BLaER1 treated with 17β-estradiol and CSF1 and Interleukin-3, amounts not matched to agents 10 nM and 100 nM (cell line): ENCODE measurements at regions not wholly inside any gene's neighbourhood (a gene's known extent, or its start where the extent isn't known, plus 50 kb on each side); places are given as distances from the start of the nearest gene placed in this dataset.
"Not testable (repeated sequence)": the region's sequence is repeated elsewhere in the genome, so short reads cannot be mapped to it uniquely, and the experiment has no call there.

Experiments
- H3K27ac ChIP-seq, 11 experiments: shearing (Covaris generic); formaldehyde crosslinking; 2 replicates each; pipeline ENCODE4 v1.8.1; 2022
- H3K27me3 ChIP-seq, 11 experiments: shearing (Covaris generic); formaldehyde crosslinking; 2 replicates each; pipeline ENCODE4 v1.8.1; 2022
- H3K36me3 ChIP-seq, 11 experiments: shearing (Covaris generic); formaldehyde crosslinking; 2 replicates each; pipeline ENCODE4 v1.8.1; 2022
- H3K4me1 ChIP-seq, 10 experiments: shearing (Covaris generic); formaldehyde crosslinking; 2 replicates each; pipeline ENCODE4 v1.8.1; 2022
- H3K4me2 ChIP-seq, 11 experiments: shearing (Covaris generic); formaldehyde crosslinking; 2 replicates each; pipeline ENCODE4 v1.8.1; 2022
- H3K4me3 ChIP-seq, 10 experiments: shearing (Covaris generic); formaldehyde crosslinking; 2 replicates each; pipeline ENCODE4 v1.8.1; 2022
- H3K9ac ChIP-seq, 11 experiments: shearing (Covaris generic); formaldehyde crosslinking; 2 replicates each; pipeline ENCODE4 v1.8.1; 2022
- H3K9me3 ChIP-seq, 11 experiments: shearing (Covaris generic); formaldehyde crosslinking; replicated peaks in 1 of 11; 2 replicates each; pipeline ENCODE4 v1.8.1; 2022
- H4K20me1 ChIP-seq, 11 experiments: shearing (Covaris generic); formaldehyde crosslinking; 2 replicates each; pipeline ENCODE4 v1.8.1; 2022
- Cebpa-rat ChIP-seq, 11 experiments: shearing (Covaris generic); IDR thresholded peaks; 2 replicates each; pipeline ENCODE4 v1.8.1; 2022

GRCh38 chr1:90296327-90296726 is 301.4 kb downstream of the ZNF326 start:
- TF ChIP-seq Cebpa-rat (IDR thresholded peaks at IDR 0.05): no peak
- Histone ChIP-seq H3K9ac (no peak overlapping the region), H3K36me3 (no peaks in the 10 kb centered on the region), H4K20me1 (no peaks in the 10 kb centered on the region), H3K4me3 (no peak overlapping the region), H3K4me2 (no peak overlapping the region), H3K9me3 (no peaks in the 10 kb centered on the region), H3K27me3 (no peaks in the 10 kb centered on the region), H3K4me1 (peaks cover 0 to 12% (median 9%) of the 10 kb centered on the region in 10 experiments; a peak in 15 of 20 replicates), H3K27ac (no peak overlapping the region)

- TF ChIP-seq Cebpa-rat (IDR thresholded peaks at IDR 0.05): no peak
- Histone ChIP-seq H3K4me2 (peak overlapping the region in 9 of 11 experiments; percentile 10 to 69 (median 44); a peak in 15 of 22 replicates), H3K27me3 (no peaks in the 10 kb centered on the region), H3K9me3 (no peaks in the 10 kb centered on the region), H4K20me1 (no peaks in the 10 kb centered on the region), H3K36me3 (no peaks in the 10 kb centered on the region), H3K9ac (no peak overlapping the region), H3K4me1 (peaks cover 0 to 12% (median 9%) of the 10 kb centered on the region in 10 experiments; a peak in 15 of 20 replicates), H3K4me3 (no peak overlapping the region), H3K27ac (no peak overlapping the region)
These were observed 300.6 kb downstream of the ZNF326 start for GRCh38 chr1:90295534-90295933.

- H3K4me1 ChIP-seq: peaks cover 0 to 12% (median 9%) of the 10 kb centered on the region in 10 experiments; a peak in 15 of 20 replicates
- H3K4me2 ChIP-seq: no peak overlapping the region
- no peaks in the 10 kb centered on the region for H3K27me3 ChIP-seq
- H4K20me1 ChIP-seq: no peaks in the 10 kb centered on the region
- no peak overlapping the region for H3K9ac ChIP-seq
- no peaks in the 10 kb centered on the region for H3K36me3 ChIP-seq
- TF ChIP-seq Cebpa-rat (IDR thresholded peaks at IDR 0.05): no peak
- H3K4me3 ChIP-seq: no peak overlapping the region
- no peaks in the 10 kb centered on the region for H3K9me3 ChIP-seq
- H3K27ac ChIP-seq: no peak overlapping the region
These were observed 296.7 kb downstream of the ZNF326 start for GRCh38 chr1:90291431-90292216.

- H3K4me3 ChIP-seq: no peak overlapping the region
- H4K20me1 ChIP-seq: no peaks in the 10 kb centered on the region
- no peaks in the 10 kb centered on the region for H3K36me3 ChIP-seq
- H3K9me3 ChIP-seq: no peaks in the 10 kb centered on the region
- no peaks in the 10 kb centered on the region for H3K4me1 ChIP-seq
- no peaks in the 10 kb centered on the region for H3K27me3 ChIP-seq
- TF ChIP-seq Cebpa-rat (IDR thresholded peaks at IDR 0.05): no peak
- H3K4me2 ChIP-seq: no peak overlapping the region
- H3K27ac ChIP-seq: no peak overlapping the region
- no peak overlapping the region for H3K9ac ChIP-seq
These were observed 287.9 kb downstream of the ZNF326 start for GRCh38 chr1:90282811-90283210.

- H3K36me3 ChIP-seq, H3K4me1 ChIP-seq, H3K4me3 ChIP-seq, H3K9me3 ChIP-seq, H3K4me2 ChIP-seq, H4K20me1 ChIP-seq, H3K9ac ChIP-seq, H3K27me3 ChIP-seq, H3K27ac ChIP-seq: not testable (repeated sequence)
These were observed 287.0 kb downstream of the ZNF326 start for GRCh38 chr1:90281886-90282285.

- Histone ChIP-seq H3K4me2 (no peak overlapping the region), H3K36me3 (no peaks in the 10 kb centered on the region), H3K9ac (no peak overlapping the region), H3K9me3 (no peaks in the 10 kb centered on the region), H3K27me3 (no peaks in the 10 kb centered on the region), H3K27ac (no peak overlapping the region), H3K4me3 (no peak overlapping the region), H3K4me1 (no peaks in the 10 kb centered on the region), H4K20me1 (no peaks in the 10 kb centered on the region)
- TF ChIP-seq Cebpa-rat (IDR thresholded peaks at IDR 0.05): no peak
These were observed 282.4 kb downstream of the ZNF326 start for GRCh38 chr1:90277270-90277669.

- H3K9me3 ChIP-seq: no peaks in the 10 kb centered on the region
- H3K4me3 ChIP-seq: no peak overlapping the region
- no peak for TF ChIP-seq Cebpa-rat (IDR thresholded peaks at IDR 0.05)
- no peaks in the 10 kb centered on the region for H3K36me3 ChIP-seq
- H3K4me2 ChIP-seq: no peak overlapping the region
- H3K4me1 ChIP-seq: no peaks in the 10 kb centered on the region
- no peak overlapping the region for H3K27ac ChIP-seq
- no peak overlapping the region for H3K9ac ChIP-seq
- no peaks in the 10 kb centered on the region for H4K20me1 ChIP-seq
- no peaks in the 10 kb centered on the region for H3K27me3 ChIP-seq
These were observed 279.5 kb downstream of the ZNF326 start for GRCh38 chr1:90274376-90274775.

GRCh38 chr1:90273241-90273774 is 278.4 kb downstream of the ZNF326 start:
- no peak for TF ChIP-seq Cebpa-rat (IDR thresholded peaks at IDR 0.05)
- Histone ChIP-seq H3K9me3 (no peaks in the 10 kb centered on the region), H3K4me1 (no peaks in the 10 kb centered on the region), H3K27ac (no peak overlapping the region), H3K4me3 (no peak overlapping the region), H3K27me3 (no peaks in the 10 kb centered on the region), H3K36me3 (no peaks in the 10 kb centered on the region), H4K20me1 (no peaks in the 10 kb centered on the region), H3K4me2 (no peak overlapping the region), H3K9ac (no peak overlapping the region)

- Histone ChIP-seq H3K9me3 (no peaks in the 10 kb centered on the region), H3K27me3 (no peaks in the 10 kb centered on the region), H3K9ac (no peak overlapping the region), H3K4me3 (no peak overlapping the region), H4K20me1 (no peaks in the 10 kb centered on the region), H3K27ac (no peak overlapping the region), H3K4me1 (peaks cover 0 to 5% (median 2%) of the 10 kb centered on the region in 10 experiments; a peak in 7 of 20 replicates), H3K4me2 (no peak overlapping the region), H3K36me3 (no peaks in the 10 kb centered on the region)
- TF ChIP-seq Cebpa-rat (IDR thresholded peaks at IDR 0.05): no peak
These were observed 267.9 kb downstream of the ZNF326 start for GRCh38 chr1:90262791-90263190.

GRCh38 chr1:90262286-90262685 is 267.4 kb downstream of the ZNF326 start:
- Histone ChIP-seq H3K27ac (no peak overlapping the region), H3K4me1 (peaks cover 0 to 10% (median 2%) of the 10 kb centered on the region in 10 experiments; a peak in 7 of 20 replicates), H3K27me3 (no peaks in the 10 kb centered on the region), H3K4me3 (no peak overlapping the region), H3K9ac (no peak overlapping the region), H3K36me3 (no peaks in the 10 kb centered on the region), H3K9me3 (no peaks in the 10 kb centered on the region), H4K20me1 (no peaks in the 10 kb centered on the region), H3K4me2 (no peak overlapping the region)
- TF ChIP-seq Cebpa-rat (IDR thresholded peaks at IDR 0.05): no peak
